ENCODE measurements at regions not wholly inside any gene's neighbourhood (a gene's known extent, or its start where the extent isn't known, plus 50 kb on each side); places are given as distances from the start of the nearest gene placed in this dataset.

GRCh38 chr4:146023334-146023967 is 84.8 kb upstream of the ZNF827 start:
- no peak for DNase-seq (ENCODE audit: low spot score)

- no peak for DNase-seq (ENCODE audit: low spot score)
These were observed 83.9 kb upstream of the ZNF827 start for GRCh38 chr4:146022541-146022940.

- no peak for DNase-seq (ENCODE audit: low spot score)
These were observed 79.6 kb upstream of the ZNF827 start for GRCh38 chr4:146018247-146018646.

GRCh38 chr4:146004730-146005129 is 66.1 kb upstream of the ZNF827 start:
- DNase-seq (ENCODE audit: low spot score) = no peak

GRCh38 chr4:145988628-145989027 is 50.0 kb upstream of the ZNF827 start:
- DNase-seq (ENCODE audit: low spot score) = no peak

All from AG08396 (cell line).